HCT116 (cell line): ENCODE measurements at regions not wholly inside any gene's neighbourhood (a gene's known extent, or its start where the extent isn't known, plus 50 kb on each side); places are given as distances from the start of the nearest gene placed in this dataset.

ENCODE experiments used
- ATAC-seq: fragments of 200-7000 bp; cut with Tn5 transposase; 2 replicates; pipeline ENCODE4 v1.9.1; 2020; ENCODE audit warnings: mild to moderate bottlenecking, moderate library complexity
- BruUV-seq: library from RNA; stranded (reverse); fragments of 400-500 nt; replicated peaks from 2 replicates; lab custom pipeline; 2021; lab: Mats Ljungman, UMichigan
- CTCF ChIA-PET: fragments of 300-600 bp; sonication (Branson Sonifier 250); formaldehyde crosslinking; loops from one replicate; lab custom pipeline; 2021; ENCODE audit warnings: antibody characterized with exemption; lab: Charles Lee
- POLR2A ChIA-PET: fragments of 300-600, 350-600 bp; sonication (Branson Sonifier 250); formaldehyde crosslinking; loops from one replicate; lab custom pipeline; 2021; ENCODE audit warnings: antibody characterized with exemption; lab: Charles Lee
- RAD21 ChIA-PET, 2 experiments: fragments of 300-600 bp; sonication (Branson Sonifier 250); formaldehyde crosslinking; loops; one replicate each; lab custom pipeline; 2023; ENCODE audit warnings: low total read pairs in 2 of 2; ENCODE audit not compliant: uncharacterized antibody in 2 of 2, unreplicated experiment in 2 of 2, low non-redundant PET in 1 of 2; lab: Charles Lee
- DNase-seq: peaks from one replicate; pipeline ENCODE4 v3.0.0-alpha.2; 2010; ENCODE audit warnings: low read depth, low spot score
- H2AFZ ChIP-seq: fragments of 200-600 bp; shearing (Covaris generic), sonication (generic); 2 replicates; pipeline ENCODE4 v1.6.1; 2017; ENCODE audit warnings: low read depth, mixed run types, mixed read lengths, antibody characterized with exemption, low read length; ENCODE audit not compliant: poor library complexity, severe bottlenecking
- H3K27ac ChIP-seq: 2 replicates; pipeline ENCODE4 v1.5.1; 2012; ENCODE audit warnings: low read depth, low read length
- H3K27me3 ChIP-seq: fragments of 200-600 bp; sonication (generic); 2 replicates; pipeline ENCODE4 v1.6.1; 2016; ENCODE audit warnings: mixed run types, low read length, mixed read lengths; ENCODE audit not compliant: insufficient read depth
- H3K36me3 ChIP-seq, 2 experiments: fragments of 200-500 bp in 1 of 2; fragments of 200-600 bp in 1 of 2; sonication (Bioruptor generic) in 1 of 2; sonication (generic) in 1 of 2; 2 replicates each; pipeline versions ENCODE4 v1.5.1 to v1.6.1; 2014 to 2016; ENCODE audit warnings: low read length in 2 of 2, inconsistent platforms in 1 of 2, mixed read lengths in 1 of 2, mixed run types in 1 of 2; ENCODE audit not compliant: insufficient read depth in 2 of 2, control insufficient read depth in 1 of 2
- H3K4me1 ChIP-seq, 2 experiments: fragments of 200-600 bp in 1 of 2; sonication (generic) in 1 of 2; 2 replicates each; pipeline versions ENCODE4 v1.5.1 to v1.6.1; 2012 to 2017; ENCODE audit warnings: low read length in 2 of 2, inconsistent platforms in 1 of 2, mild to moderate bottlenecking in 1 of 2, mixed read lengths in 1 of 2, mixed run types in 1 of 2, moderate library complexity in 1 of 2; ENCODE audit not compliant: insufficient read depth in 2 of 2, control insufficient read depth in 1 of 2
- H3K4me2 ChIP-seq: fragments of 200-600 bp; sonication (generic); 2 replicates; pipeline ENCODE4 v1.6.1; 2017; ENCODE audit warnings: mixed run types, low read length, mixed read lengths
- H3K4me3 ChIP-seq, 2 experiments: fragments of 200-600 bp in 1 of 2; sonication (generic) in 1 of 2; replicated peaks in 1 of 2; 2 replicates each; pipeline ENCODE4 v1.5.1; 2011 to 2016; ENCODE audit warnings: low read length in 2 of 2, control low read depth in 1 of 2, low read depth in 1 of 2, mild to moderate bottlenecking in 1 of 2, mixed read lengths in 1 of 2, mixed run types in 1 of 2
- H3K79me2 ChIP-seq: fragments of 200-600 bp; sonication (generic); 2 replicates; pipeline ENCODE4 v1.6.1; 2017; ENCODE audit warnings: mild to moderate bottlenecking, mixed run types, low read length, moderate library complexity, mixed read lengths; ENCODE audit not compliant: insufficient read depth
- H3K9ac ChIP-seq: fragments of 200-600 bp; sonication (generic); 2 replicates; pipeline ENCODE4 v1.6.1; 2016; ENCODE audit warnings: low read length, mixed read lengths
- H3K9me2 ChIP-seq: fragments of 200-600 bp; sonication (generic), shearing (Covaris generic); 2 replicates; pipeline ENCODE4 v1.6.1; 2017; ENCODE audit warnings: mixed run types, mild to moderate bottlenecking, moderate library complexity; ENCODE audit not compliant: insufficient read depth
- H3K9me3 ChIP-seq, 2 experiments: fragments of 200-500 bp in 1 of 2; fragments of 200-600 bp in 1 of 2; sonication (Bioruptor generic) in 1 of 2; sonication (generic) in 1 of 2; 2 replicates each; pipeline ENCODE4 v1.6.1; 2014 to 2017; ENCODE audit warnings: low read length in 2 of 2, mixed read lengths in 2 of 2, inconsistent platforms in 1 of 2, low read depth in 1 of 2, mild to moderate bottlenecking in 1 of 2, mixed run types in 1 of 2, moderate library complexity in 1 of 2; ENCODE audit not compliant: control insufficient read depth in 1 of 2, insufficient read depth in 1 of 2
- H4K20me1 ChIP-seq: fragments of 200-600 bp; sonication (generic), shearing (Covaris generic); 2 replicates; pipeline ENCODE4 v1.6.1; 2017; ENCODE audit warnings: mixed run types, mild to moderate bottlenecking, moderate library complexity; ENCODE audit not compliant: insufficient read depth
- CEBPB ChIP-seq: IDR thresholded peaks from 2 replicates; pipeline ENCODE4 v1.6.1; 2012; ENCODE audit warnings: low read depth
- ELF1 ChIP-seq: IDR thresholded peaks from 2 replicates; pipeline ENCODE4 v1.6.1; 2012; ENCODE audit warnings: low read depth, borderline replicate concordance
- EZH2 ChIP-seq: fragments of 200-600 bp; sonication (generic); IDR thresholded peaks from 2 replicates; pipeline ENCODE4 v1.6.1; 2017; ENCODE audit warnings: antibody characterized with exemption, mixed run types
- EZH2phosphoT487 ChIP-seq: fragments of 200-600 bp; IDR thresholded peaks from 2 replicates; pipeline ENCODE4 v1.6.1; 2018; ENCODE audit warnings: antibody characterized with exemption, borderline replicate concordance
- FOSL1 ChIP-seq: IDR thresholded peaks from 2 replicates; pipeline ENCODE4 v1.6.1; 2012; ENCODE audit warnings: low read depth
- JUND ChIP-seq: IDR thresholded peaks from 2 replicates; pipeline ENCODE4 v1.6.1; 2012
- POLR2A ChIP-seq: IDR thresholded peaks from 2 replicates; pipeline ENCODE4 v1.7.0; 2011; ENCODE audit warnings: borderline replicate concordance; ENCODE audit not compliant: insufficient read depth, insufficient read length; ENCODE audit errors: extremely low read depth
- POLR2AphosphoS5 ChIP-seq: IDR thresholded peaks from 2 replicates; pipeline ENCODE4 v1.6.1; 2011; ENCODE audit warnings: mild to moderate bottlenecking, low read depth, low read length, moderate library complexity
- RAD21 ChIP-seq: IDR thresholded peaks from 2 replicates; pipeline ENCODE4 v1.6.1; 2012; ENCODE audit warnings: low read depth, mild to moderate bottlenecking
- SIN3A ChIP-seq: IDR thresholded peaks from 2 replicates; pipeline ENCODE4 v1.6.1; 2012; ENCODE audit warnings: low read depth
- SP1 ChIP-seq: IDR thresholded peaks from 2 replicates; pipeline ENCODE4 v1.6.1; 2012; ENCODE audit warnings: low read depth
- TCF7L2 ChIP-seq: IDR thresholded peaks from 2 replicates; pipeline ENCODE4 v1.7.0; 2011; ENCODE audit warnings: borderline replicate concordance, inconsistent platforms; ENCODE audit not compliant: insufficient read depth, insufficient read length; ENCODE audit errors: extremely low read depth
- YY1 ChIP-seq: IDR thresholded peaks from 2 replicates; pipeline ENCODE4 v1.6.1; 2011; ENCODE audit warnings: low read length, low read depth, moderate library complexity, mild to moderate bottlenecking; ENCODE audit not compliant: insufficient replicate concordance; ENCODE audit errors: extremely low read depth
- intact Hi-C: fragments of 100-400 bp; cut with micrococcal nuclease; formaldehyde crosslinking; loops from 2 replicates; pipeline ENCODE4 v1.10.0; 2022
- TF ChIP-seq, protein P1 (sequence below), 3 experiments: fragments of 200-600 bp in 1 of 3; sonication (generic) in 1 of 3; IDR thresholded peaks in 2 of 3; conservative IDR thresholded peaks in 1 of 3; 2 replicates each; pipeline ENCODE4 v1.5.1; 2012 to 2017; ENCODE audit warnings: low read depth in 2 of 3, low read length in 2 of 3, antibody characterized with exemption in 1 of 3, borderline replicate concordance in 1 of 3, control low read depth in 1 of 3, mild to moderate bottlenecking in 1 of 3, mixed read lengths in 1 of 3, mixed run types in 1 of 3, moderate library complexity in 1 of 3; ENCODE audit not compliant: insufficient read depth in 1 of 3
- TF ChIP-seq, protein P2 (sequence below): IDR thresholded peaks from 2 replicates; pipeline ENCODE4 v1.6.1; 2012

DNA sequence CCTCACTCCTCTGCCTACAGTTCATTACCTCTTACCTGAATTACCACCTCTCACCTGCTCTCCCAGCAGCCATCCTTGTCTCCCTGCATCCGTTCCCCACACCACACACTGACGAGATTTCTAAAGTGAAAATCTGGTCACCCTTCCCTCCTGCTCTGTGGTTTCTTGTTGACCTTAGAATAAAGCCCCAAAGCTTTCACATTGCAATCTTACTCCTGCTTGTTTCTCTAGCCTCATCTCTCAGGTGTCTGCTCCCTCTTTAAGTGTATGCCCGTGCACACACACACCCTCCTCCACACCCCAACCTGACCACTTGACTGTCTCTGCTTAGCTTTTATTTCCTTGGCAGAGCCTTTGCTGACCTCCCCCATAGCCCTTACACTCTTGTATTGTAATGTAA is 122.0 kb upstream of the SKOR2 start:
- peaks cover 57% of the 10 kb centered on the region for H3K27me3 ChIP-seq
- no peak overlapping the region for H3K4me2 ChIP-seq
- DNase-seq (no peak), ATAC-seq (no peak)
- H3K9ac ChIP-seq = no peak overlapping the region
- no peaks in the 10 kb centered on the region for H3K36me3 ChIP-seq
- H3K79me2 ChIP-seq = no peaks in the 10 kb centered on the region
- no peaks in the 10 kb centered on the region for H4K20me1 ChIP-seq
- ChIA-PET RAD21 (no interaction called here), POLR2A (no interaction called here), CTCF (no interaction called here)
- H2AFZ ChIP-seq = no peak overlapping the region
- intact Hi-C loops = no loop called here
- no peaks in the 10 kb centered on the region for H3K4me1 ChIP-seq
- no peak for TF ChIP-seq POLR2A
- TF ChIP-seq EZH2 = no peak
- TF ChIP-seq SIN3A = no peak
- TF ChIP-seq TCF7L2 = no peak
- TF ChIP-seq POLR2AphosphoS5 = no peak
- TF ChIP-seq, protein P1, sequence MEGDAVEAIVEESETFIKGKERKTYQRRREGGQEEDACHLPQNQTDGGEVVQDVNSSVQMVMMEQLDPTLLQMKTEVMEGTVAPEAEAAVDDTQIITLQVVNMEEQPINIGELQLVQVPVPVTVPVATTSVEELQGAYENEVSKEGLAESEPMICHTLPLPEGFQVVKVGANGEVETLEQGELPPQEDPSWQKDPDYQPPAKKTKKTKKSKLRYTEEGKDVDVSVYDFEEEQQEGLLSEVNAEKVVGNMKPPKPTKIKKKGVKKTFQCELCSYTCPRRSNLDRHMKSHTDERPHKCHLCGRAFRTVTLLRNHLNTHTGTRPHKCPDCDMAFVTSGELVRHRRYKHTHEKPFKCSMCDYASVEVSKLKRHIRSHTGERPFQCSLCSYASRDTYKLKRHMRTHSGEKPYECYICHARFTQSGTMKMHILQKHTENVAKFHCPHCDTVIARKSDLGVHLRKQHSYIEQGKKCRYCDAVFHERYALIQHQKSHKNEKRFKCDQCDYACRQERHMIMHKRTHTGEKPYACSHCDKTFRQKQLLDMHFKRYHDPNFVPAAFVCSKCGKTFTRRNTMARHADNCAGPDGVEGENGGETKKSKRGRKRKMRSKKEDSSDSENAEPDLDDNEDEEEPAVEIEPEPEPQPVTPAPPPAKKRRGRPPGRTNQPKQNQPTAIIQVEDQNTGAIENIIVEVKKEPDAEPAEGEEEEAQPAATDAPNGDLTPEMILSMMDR (IDR thresholded peaks at IDR 0.05 in 2 of 3, conservative IDR thresholded peaks at IDR 0.05 in 1 of 3; ENCODE audit: borderline replicate concordance in 1 of 3, insufficient read depth in 1 of 3, low read depth in 2 of 3, low read length in 2 of 3) = no peak
- no peak for TF ChIP-seq EZH2phosphoT487
- H3K27ac ChIP-seq = no peak overlapping the region
- H3K9me3 ChIP-seq = no peaks in the 10 kb centered on the region
- no TSS peak for BruUV-seq
- no peak overlapping the region for H3K4me3 ChIP-seq
- no peaks in the 10 kb centered on the region for H3K9me2 ChIP-seq

DNA sequence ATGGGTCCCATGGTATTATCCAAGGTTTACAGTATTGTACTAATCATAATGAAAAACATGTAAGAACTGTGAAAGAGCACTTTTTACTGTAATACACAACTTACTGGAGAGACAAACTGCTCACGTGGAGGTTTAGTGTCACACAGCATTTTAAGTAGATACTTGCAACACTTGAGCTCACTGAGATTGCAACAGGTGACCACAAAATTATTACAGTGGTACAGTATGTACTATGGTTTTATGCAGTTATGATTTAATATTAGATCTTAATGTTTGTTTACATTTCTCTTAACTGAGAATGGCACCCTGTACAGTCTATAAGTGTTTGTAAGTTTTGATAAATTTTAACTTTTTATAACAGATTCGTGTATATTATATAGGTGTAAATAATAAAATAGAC is 118.6 kb upstream of the SKOR2 start:
- ATAC-seq = no peak
- Histone ChIP-seq H3K4me3 (no peak overlapping the region), H3K9ac (no peak overlapping the region), H3K79me2 (no peaks in the 10 kb centered on the region), H3K36me3 (no peaks in the 10 kb centered on the region), H3K4me1 (no peaks in the 10 kb centered on the region), H3K9me2 (no peaks in the 10 kb centered on the region), H4K20me1 (no peaks in the 10 kb centered on the region), H3K27ac (no peak overlapping the region), H2AFZ (no peak overlapping the region), H3K9me3 (no peaks in the 10 kb centered on the region), H3K27me3 (peaks cover 43% of the 10 kb centered on the region), H3K4me2 (no peak overlapping the region)
- intact Hi-C loops = no loop called here
- DNase-seq = no peak
- ChIA-PET CTCF (no interaction called here), RAD21 (no interaction called here), POLR2A (no interaction called here)
- no TSS peak for BruUV-seq
- no peak for TF ChIP-seq CEBPB
- TF ChIP-seq, protein P1 (IDR thresholded peaks at IDR 0.05 in 2 of 3, conservative IDR thresholded peaks at IDR 0.05 in 1 of 3; ENCODE audit: borderline replicate concordance in 1 of 3, insufficient read depth in 1 of 3, low read depth in 2 of 3, low read length in 2 of 3) = no peak
- no peak for TF ChIP-seq ELF1
- TF ChIP-seq EZH2 = no peak
- TF ChIP-seq, protein P2, sequence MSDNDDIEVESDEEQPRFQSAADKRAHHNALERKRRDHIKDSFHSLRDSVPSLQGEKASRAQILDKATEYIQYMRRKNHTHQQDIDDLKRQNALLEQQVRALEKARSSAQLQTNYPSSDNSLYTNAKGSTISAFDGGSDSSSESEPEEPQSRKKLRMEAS = no peak
- TF ChIP-seq YY1 = no peak
- TF ChIP-seq TCF7L2 = no peak
- no peak for TF ChIP-seq SIN3A
- TF ChIP-seq JUND = no peak
- TF ChIP-seq SP1 = no peak
- no peak for TF ChIP-seq RAD21
- TF ChIP-seq FOSL1 = no peak
